GM10266 (cell line): ENCODE measurements at regions not wholly inside any gene's neighbourhood (a gene's known extent, or its start where the extent isn't known, plus 50 kb on each side); places are given as distances from the start of the nearest gene placed in this dataset.

Experiments
- DNase-seq: peaks from one replicate; pipeline ENCODE4 v3.0.0; 2012; ENCODE audit errors: extremely low spot score
- TF ChIP-seq, protein P1 (sequence below): IDR thresholded peaks from 2 replicates; pipeline ENCODE4 v1.5.1; 2012; ENCODE audit warnings: mild to moderate bottlenecking, low read depth; ENCODE audit not compliant: control insufficient read depth, insufficient read depth; ENCODE audit errors: missing control alignments

DNA sequence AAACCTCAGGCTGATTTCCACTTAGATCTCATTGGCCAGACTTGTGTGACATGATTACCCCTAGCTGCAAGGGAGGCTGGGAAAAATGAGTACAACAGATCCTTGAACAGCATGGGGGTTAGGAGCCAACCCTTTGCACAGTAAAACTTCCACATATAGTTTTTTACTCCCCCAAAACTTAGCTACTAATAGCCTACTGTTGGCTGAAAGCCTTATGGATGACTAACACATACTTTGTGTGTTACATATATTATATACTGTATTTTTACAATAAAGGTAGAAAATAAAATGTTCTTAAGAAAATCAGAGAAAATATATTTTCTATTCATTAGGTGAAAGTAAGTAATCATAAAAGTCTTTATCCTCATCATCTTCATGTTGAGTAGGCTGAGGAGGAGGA, 217.4 kb downstream of the NMUR2 start:
- TF ChIP-seq, protein P1, sequence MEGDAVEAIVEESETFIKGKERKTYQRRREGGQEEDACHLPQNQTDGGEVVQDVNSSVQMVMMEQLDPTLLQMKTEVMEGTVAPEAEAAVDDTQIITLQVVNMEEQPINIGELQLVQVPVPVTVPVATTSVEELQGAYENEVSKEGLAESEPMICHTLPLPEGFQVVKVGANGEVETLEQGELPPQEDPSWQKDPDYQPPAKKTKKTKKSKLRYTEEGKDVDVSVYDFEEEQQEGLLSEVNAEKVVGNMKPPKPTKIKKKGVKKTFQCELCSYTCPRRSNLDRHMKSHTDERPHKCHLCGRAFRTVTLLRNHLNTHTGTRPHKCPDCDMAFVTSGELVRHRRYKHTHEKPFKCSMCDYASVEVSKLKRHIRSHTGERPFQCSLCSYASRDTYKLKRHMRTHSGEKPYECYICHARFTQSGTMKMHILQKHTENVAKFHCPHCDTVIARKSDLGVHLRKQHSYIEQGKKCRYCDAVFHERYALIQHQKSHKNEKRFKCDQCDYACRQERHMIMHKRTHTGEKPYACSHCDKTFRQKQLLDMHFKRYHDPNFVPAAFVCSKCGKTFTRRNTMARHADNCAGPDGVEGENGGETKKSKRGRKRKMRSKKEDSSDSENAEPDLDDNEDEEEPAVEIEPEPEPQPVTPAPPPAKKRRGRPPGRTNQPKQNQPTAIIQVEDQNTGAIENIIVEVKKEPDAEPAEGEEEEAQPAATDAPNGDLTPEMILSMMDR, result no peak
- DNase-seq, result no peak

DNA sequence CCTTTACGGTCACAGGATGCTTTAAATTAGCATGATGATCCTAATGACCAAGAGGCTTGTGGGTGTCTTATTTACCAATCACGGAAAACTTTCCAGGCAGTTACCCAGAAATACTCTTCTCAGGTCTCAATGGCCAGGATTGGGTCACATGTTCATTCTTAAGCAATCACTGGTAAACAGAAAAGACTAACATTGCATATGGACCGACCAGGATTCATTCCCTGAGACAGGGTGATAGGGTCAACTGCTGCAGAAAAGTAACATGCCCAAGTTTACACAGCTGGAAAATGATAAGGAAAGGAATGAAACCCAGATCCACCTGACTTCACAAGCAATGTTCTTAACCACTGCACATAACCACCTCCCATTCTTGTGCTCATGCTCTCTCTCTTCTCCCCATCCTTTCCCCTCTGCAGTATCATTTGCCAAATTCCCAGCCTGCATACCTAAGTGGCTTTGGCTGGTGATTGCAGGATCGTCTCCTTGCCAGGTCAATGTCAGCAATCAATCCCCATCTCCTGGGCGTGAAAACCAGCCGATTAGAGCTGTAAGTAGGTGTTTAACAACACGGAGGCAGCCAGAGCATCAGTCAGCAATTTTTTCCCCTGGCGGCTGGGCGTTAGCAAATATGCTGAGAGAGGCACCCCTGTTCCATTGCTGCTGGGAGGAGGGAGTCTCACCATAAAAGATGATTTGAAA, 219.4 kb downstream of the NMUR2 start:
- TF ChIP-seq, protein P1, result no peak
- DNase-seq, result no peak

DNA sequence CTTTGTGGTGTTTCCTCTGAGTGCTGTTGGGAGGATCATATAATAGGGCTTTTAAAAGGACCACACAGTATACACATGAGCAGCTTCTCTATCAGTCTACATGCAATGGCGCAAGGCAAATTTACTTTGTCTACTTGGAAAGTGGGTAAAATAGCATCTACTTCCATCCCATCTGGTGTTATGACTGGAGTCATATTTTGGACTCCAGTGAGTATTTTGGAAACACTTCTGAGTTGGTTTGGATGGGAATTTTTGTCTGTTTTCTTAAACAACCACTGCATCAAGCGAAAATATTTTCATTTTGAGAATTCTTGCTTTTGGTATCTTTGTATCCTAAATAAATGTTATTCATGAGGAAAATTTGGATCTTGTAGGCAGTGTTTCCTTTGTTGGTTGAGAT, 220.8 kb downstream of the NMUR2 start:
- no peak for DNase-seq
- TF ChIP-seq, protein P1, result no peak

DNA sequence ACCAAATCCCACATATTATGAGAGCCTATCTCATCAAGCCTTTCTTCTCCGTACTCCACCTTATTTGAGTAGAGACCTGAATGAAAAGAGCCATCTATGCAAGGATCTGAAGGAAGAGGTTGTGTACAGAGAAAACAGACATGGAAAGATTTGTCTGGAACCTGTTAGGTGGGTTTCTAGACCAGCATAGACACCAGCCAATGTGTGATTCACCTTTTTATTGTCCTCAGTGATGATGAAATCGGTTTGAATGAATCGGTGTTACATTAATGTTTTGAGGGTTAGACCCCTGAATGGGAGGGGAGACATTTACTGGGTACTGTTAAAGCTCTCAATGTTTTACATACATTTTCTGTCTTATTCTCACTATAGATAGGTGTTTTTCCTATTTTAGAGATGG, 223.6 kb downstream of the NMUR2 start:
- DNase-seq, result no peak
- TF ChIP-seq, protein P1, result no peak

DNA sequence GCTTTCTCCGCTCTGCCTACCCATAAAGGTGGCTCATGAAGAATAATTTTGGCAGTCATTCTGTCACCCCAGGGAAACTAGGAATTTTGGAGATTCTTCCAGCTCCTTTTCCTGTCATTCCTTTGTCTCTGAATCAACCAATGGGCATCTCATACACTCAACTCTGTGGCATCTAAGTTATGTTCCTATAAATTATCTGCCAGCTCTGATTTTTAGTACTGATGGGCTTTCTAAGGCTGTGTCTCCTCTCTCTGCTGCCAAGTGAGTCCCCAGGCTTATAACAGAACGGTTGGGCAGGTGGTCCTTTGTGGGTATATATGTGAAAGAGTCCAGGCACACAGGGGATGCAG, 226.8 kb downstream of the NMUR2 start:
- TF ChIP-seq, protein P1, result no peak

DNA sequence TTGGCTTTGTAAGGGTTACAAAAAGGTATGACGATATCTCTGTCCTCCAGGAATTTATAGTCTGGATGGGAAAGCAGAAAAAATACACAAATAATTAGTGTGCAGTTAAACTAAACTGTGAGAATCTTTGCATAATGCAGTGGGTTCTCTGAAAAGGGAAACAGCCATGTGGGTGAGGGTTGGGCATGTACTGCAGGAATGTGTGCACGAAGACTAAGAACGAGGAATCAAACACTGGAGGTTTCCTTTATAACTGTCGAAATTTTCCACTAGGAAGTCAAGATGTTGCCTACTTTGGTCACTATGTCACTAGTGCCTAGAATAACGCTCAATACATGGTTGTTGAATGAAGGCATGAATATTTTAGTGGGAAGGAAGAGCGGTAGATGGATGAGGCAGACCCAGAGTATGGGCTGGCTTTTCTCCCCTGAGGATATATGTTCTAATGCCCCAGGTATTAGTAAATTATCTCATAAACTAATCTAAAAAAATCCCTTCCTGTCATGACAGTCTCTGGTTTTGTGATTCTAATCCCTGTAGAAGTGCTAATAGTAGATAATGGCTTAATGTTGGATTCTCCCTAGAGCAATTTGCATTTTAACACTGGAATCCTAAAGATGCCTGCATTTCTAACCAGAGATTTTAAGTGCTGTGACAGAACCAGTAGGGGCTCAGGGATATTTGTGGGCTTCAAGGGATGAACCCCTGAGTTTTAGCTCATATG, 227.3 kb downstream of the NMUR2 start:
- no peak for DNase-seq
- TF ChIP-seq, protein P1, result no peak

More for the DNA sequence above, 226.8 kb downstream of the NMUR2 start:
- no peak for DNase-seq

DNA sequence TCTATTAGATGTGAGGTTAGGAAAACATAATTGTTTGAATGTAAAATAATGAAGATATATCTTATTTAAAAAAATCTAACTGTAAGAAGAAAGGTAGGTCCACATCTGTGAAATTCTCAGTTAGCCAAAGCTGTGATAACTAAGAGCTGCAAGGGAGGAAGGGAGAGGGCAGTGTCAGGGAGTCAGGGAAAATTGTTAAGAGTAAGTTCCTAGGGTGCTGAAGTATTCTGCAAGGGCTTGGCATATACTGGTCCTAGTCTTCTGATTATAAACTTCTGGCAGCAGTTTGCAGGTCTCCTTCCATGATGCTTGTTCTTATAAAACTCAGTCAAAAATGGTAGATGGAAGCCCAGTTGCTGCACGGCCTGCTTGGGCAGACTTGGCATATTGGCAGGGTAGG, 233.2 kb downstream of the NMUR2 start:
- no peak for DNase-seq
- TF ChIP-seq, protein P1, result no peak
